ENCODE measurements at regions not wholly inside any gene's neighbourhood (a gene's known extent, or its start where the extent isn't known, plus 50 kb on each side); places are given as distances from the start of the nearest gene placed in this dataset.
A peak's percentile ranks its signal among the peaks of the same experiment; 100 is the strongest.
"Not testable (repeated sequence)": the region's sequence is repeated elsewhere in the genome, so short reads cannot be mapped to it uniquely, and the experiment has no call there.

DNA sequence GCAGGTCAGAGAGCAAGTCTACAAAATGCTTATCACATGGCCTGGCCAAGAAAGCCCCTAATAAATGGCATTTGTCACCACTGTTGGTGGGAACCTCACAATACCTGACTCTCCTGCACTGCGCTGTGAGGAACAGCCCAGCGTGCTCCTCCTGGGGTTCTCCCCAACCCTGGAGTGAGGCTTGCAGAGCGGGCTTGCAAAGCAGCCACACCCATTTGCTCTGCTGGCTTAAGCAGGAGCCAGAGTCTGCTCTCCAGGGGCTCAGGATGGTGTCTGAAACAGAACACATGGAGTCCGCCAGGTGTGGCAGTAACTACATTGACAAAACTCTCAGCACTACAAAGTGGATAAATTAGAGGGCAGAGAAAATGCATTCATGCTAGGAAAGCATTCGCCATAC, 331.0 kb upstream of the CCL2 start:
- FAIRE-seq = no peak
- DNase-seq (ENCODE audit: insufficient read length, low spot score) = no peak

GRCh38 chr17:33925649-33926048, 329.4 kb upstream of the CCL2 start:
- no peak for DNase-seq (ENCODE audit: insufficient read length, low spot score)
- FAIRE-seq = no peak

GRCh38 chr17:33927732-33928133, 327.4 kb upstream of the CCL2 start:
- peak; percentile 17 for DNase-seq (ENCODE audit: insufficient read length, low spot score)
- no peak for FAIRE-seq

DNA sequence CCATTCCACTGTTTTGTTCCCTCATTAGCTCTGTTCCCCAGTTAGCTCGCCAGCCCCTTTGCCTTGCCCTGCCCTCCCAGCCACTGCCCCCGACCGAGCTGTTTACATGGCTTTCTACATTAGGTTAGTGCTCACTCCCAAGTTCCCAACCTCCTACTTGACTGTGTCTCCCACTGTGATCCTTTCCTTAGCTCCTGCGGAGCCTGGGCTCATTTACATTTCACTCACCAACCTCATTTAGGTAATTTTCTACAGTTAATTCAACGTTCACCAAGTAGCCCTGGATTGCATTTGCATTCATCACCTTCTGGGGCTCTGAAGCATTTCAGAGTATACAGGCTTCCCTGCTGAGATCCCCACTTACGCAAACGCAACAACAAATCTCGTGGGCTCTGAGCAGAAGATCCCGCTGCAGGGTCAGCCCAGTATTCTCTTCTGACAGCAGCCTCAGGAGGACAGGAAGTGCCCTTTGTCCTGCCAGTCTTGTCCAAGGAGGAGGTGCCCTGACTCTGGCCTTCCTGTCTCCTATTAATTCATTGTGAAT, 325.8 kb upstream of the CCL2 start:
- DNase-seq (ENCODE audit: insufficient read length, low spot score) = no peak
- FAIRE-seq = no peak

- DNase-seq (ENCODE audit: insufficient read length, low spot score); FAIRE-seq: not testable (repeated sequence)
Observed at GRCh38 chr17:33931148-33931814, 323.8 kb upstream of the CCL2 start.

GRCh38 chr17:33932996-33933395, 322.1 kb upstream of the CCL2 start:
- DNase-seq (ENCODE audit: insufficient read length, low spot score) (no peak), FAIRE-seq (no peak)

DNA sequence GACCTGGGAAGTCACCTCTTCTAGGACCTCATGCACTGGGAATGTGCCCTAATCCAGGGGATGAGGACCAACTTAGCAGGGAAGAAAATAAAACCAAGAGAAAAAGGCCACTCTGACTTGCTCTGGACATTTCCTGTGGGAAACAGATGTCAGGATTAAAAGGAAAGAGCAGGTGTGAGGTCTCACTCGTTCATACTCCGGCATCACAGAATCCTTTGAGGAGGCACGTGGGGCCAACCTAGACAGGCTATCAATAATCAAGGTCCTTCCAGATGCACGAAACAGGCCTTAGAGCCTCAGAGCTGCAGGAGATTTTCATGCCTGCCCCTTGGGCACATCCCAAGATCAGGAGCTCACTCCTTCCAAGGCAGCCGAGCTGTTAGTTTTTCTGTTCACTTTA, 321.5 kb upstream of the CCL2 start:
- DNase-seq (ENCODE audit: insufficient read length, low spot score) (no peak), FAIRE-seq (no peak)

DNA sequence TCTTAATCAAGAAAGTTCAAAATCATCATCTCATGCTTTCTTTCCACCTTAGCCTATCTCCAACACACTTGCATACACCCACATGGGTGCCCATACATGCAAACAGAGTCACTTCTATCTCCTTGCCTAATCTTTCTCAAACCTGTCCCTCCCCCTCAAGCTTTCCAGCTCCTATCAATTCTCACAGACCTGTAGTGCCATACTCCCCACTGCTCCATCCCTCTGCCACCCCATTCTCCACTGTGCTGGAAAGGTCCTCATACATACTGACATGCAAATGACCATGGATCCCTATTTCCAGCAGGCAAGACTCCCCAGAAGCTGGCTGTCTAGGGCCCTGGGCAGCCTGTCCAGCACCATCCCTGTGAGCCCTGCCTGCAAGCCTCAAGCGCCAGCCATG, 320.4 kb upstream of the CCL2 start:
- no peak for FAIRE-seq
- DNase-seq (ENCODE audit: insufficient read length, low spot score) = no peak

- FAIRE-seq (no peak), DNase-seq (ENCODE audit: insufficient read length, low spot score) (no peak)
Observed at GRCh38 chr17:33935822-33936221, 319.3 kb upstream of the CCL2 start.

DNA sequence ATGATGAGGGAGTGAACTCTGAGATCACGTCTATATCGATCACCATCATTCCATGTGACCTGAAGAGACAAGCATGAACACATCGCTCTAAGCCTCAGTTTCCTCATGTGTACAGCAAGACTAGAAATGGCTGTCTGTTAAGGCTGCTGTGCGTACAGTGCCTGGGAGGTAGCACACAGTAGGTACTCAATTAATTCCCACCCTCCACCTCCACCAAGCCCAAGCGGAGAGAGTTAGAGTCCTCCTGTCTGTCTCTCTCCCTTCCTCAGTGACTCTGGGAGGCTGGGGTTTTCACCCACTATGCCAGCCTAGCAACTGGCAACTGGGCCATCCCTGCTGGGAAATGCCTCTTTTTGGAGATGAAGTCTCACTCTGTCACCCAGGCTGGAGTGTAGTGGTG, 318.3 kb upstream of the CCL2 start:
- DNase-seq (ENCODE audit: insufficient read length, low spot score) (no peak), FAIRE-seq (no peak)

GRCh38 chr17:33939959-33940358, 315.1 kb upstream of the CCL2 start:
- FAIRE-seq (no peak), DNase-seq (ENCODE audit: insufficient read length, low spot score) (no peak)

- FAIRE-seq (no peak), DNase-seq (ENCODE audit: insufficient read length, low spot score) (no peak)
Observed at GRCh38 chr17:33940769-33941370, 314.2 kb upstream of the CCL2 start.

DNA sequence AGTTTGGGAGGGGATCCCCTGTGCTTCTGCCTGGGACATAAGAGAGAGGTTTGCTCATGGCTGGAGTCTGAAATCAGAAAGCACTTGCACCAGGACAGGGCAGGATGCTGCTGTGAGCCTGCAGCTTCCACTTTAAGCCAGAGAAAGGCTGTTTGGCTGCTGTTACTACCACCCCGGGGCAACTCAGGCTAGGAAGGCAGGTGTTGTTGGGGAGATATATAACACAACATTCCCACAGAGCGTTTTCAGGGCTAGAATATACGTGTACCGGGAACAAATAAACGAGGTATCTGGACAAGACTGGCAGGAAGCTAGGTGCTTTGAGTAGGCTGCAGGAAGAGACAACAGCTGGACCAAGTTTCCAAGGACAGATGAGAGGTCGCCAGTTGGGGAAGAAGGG, 313.3 kb upstream of the CCL2 start:
- no peak for FAIRE-seq
- no peak for DNase-seq (ENCODE audit: insufficient read length, low spot score)

DNA sequence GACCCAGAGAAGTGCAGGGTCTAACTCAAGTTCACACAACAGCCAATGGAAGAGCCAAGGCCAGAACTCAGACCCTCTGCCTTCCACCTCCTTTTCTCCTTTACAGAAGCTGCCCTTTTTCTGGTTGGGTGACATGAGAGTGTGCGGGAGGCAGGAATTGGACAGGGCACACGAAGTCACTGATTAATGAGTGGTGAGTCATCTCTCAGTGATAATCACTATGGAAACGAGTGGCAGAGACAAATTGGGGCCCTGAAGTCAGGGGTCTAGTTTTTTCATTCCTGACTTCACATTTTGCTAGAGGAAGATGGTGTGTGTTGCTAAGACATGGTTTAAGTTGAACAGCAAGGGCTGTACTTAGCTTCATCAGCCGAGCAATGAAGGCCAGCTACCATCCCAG, 312.7 kb upstream of the CCL2 start:
- no peak for DNase-seq (ENCODE audit: insufficient read length, low spot score)
- no peak for FAIRE-seq

GRCh38 chr17:33944412-33944811, 310.7 kb upstream of the CCL2 start:
- FAIRE-seq (no peak), DNase-seq (ENCODE audit: insufficient read length, low spot score) (no peak)

GRCh38 chr17:33944826-33945225, 310.3 kb upstream of the CCL2 start:
- DNase-seq (ENCODE audit: insufficient read length, low spot score) = no peak
- FAIRE-seq = no peak

- DNase-seq (ENCODE audit: insufficient read length, low spot score) = no peak
- FAIRE-seq = no peak
Observed at GRCh38 chr17:33945646-33946546, 309.2 kb upstream of the CCL2 start.

- no peak for DNase-seq (ENCODE audit: insufficient read length, low spot score)
- no peak for FAIRE-seq
Observed at GRCh38 chr17:33947762-33948161, 307.3 kb upstream of the CCL2 start.

DNA sequence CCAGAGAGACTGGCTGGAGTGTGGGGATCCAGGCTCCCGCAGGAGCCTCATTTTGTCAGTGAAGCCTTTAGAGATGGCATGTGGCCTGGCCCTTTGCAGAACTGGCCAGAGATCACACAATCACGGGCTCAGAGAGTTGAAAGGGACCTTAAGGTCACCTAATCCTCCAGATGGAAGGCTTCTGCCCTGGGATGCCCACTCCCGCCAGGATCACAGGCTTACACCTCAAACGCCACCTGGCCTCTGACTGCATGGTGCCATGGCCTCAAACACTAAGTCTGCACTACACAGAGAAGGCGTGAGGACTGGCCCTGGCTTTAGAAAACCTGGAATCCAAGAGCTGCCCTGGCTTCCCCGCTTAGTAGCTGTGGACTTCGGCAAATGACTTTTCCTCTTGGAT, 306.8 kb upstream of the CCL2 start:
- FAIRE-seq (no peak), DNase-seq (ENCODE audit: insufficient read length, low spot score) (no peak)

- DNase-seq (ENCODE audit: insufficient read length, low spot score) (no peak), FAIRE-seq (no peak)
Observed at GRCh38 chr17:33949100-33949499, 306.0 kb upstream of the CCL2 start.

DNA sequence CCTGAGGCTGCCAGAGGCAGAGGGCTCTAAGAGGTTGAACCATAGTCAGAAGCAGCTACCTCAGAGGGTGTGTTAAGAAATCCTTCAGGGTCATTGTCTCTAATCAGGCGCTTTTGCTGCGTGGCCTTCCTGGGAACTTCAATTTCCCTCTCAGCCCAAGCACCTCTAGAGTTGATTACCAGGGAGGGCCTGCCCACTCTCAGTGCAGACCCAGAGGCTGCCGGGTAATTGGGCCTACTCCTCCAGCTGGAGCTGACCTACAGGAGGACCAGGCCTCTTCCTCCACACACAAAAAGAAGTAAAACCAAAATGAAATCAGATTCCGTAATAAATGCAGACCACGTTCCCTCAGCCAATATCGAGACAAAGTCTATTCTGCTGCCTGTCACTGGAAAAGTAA, 305.0 kb upstream of the CCL2 start:
- DNase-seq (ENCODE audit: insufficient read length, low spot score) (no peak), FAIRE-seq (no peak)

- FAIRE-seq (no peak), DNase-seq (ENCODE audit: insufficient read length, low spot score) (no peak)
Observed at GRCh38 chr17:33952425-33952824, 302.7 kb upstream of the CCL2 start.

Measured in HTR-8/SVneo (cell line).